ENCODE measurements at regions not wholly inside any gene's neighbourhood (a gene's known extent, or its start where the extent isn't known, plus 50 kb on each side); places are given as distances from the start of the nearest gene placed in this dataset.

- 100% methylated on average over 1 of the region's 1 CpG; no CpG with 5 or more reads in 1 of the 2 experiments for WGBS, 2 experiments (ENCODE audit: extremely low coverage in 1 of 2, insufficient coverage in 1 of 2, insufficient read length in 1 of 2, insufficient replicate concordance in 2 of 2, low coverage in 1 of 2, low lambda C conversion rate in 2 of 2, missing lambda C conversion rate in 1 of 2)
- Histone ChIP-seq H2AK5ac (ENCODE audit: low read depth, low read length) (no peak overlapping the region), H2BK120ac (replicated peaks; ENCODE audit: low read depth, low read length) (no peak overlapping the region), H3K23ac (ENCODE audit: insufficient read length) (no peak overlapping the region), H4K91ac (replicated peaks; ENCODE audit: insufficient read length, low read length) (no peak overlapping the region), H3K9me3 (ENCODE audit: insufficient read depth in 2 of 2, low read depth in 1 of 2, low read length in 1 of 2) (no peaks in the 10 kb centered on the region), H3K56ac (replicated peaks; ENCODE audit: insufficient read length, low read depth, low read length) (no peak overlapping the region), H3K27me3 (replicated peaks in 1 of 4; ENCODE audit: control insufficient read depth in 3 of 4, extremely low read depth in 1 of 4, insufficient read depth in 3 of 4, low read length in 3 of 4) (no peaks in the 10 kb centered on the region), H3K36me3 (ENCODE audit: control insufficient read depth in 2 of 4, insufficient read depth in 4 of 4, low read length in 3 of 4) (no peaks in the 10 kb centered on the region), H3K9ac (replicated peaks in 1 of 4; ENCODE audit: extremely low read depth in 1 of 4, low read depth in 3 of 4, low read length in 3 of 4) (no peak overlapping the region), H2BK5ac (ENCODE audit: low read depth, low read length) (no peak overlapping the region), H3K4me1 (replicated peaks in 1 of 4; ENCODE audit: control insufficient read depth in 3 of 4, insufficient read depth in 4 of 4, low read length in 3 of 4) (no peaks in the 10 kb centered on the region), H2AFZ (ENCODE audit: low read length) (no peak overlapping the region), H3K18ac (ENCODE audit: extremely low read depth, low read length) (no peak overlapping the region), H3K14ac (ENCODE audit: insufficient read length) (no peak overlapping the region), H3K4me3 (ENCODE audit: extremely low read depth in 1 of 4, insufficient read depth in 2 of 4, low read depth in 3 of 4, low read length in 4 of 4) (no peak overlapping the region), H3K79me2 (ENCODE audit: control insufficient read depth in 1 of 2, insufficient read depth in 2 of 2, low read length in 2 of 2) (no peaks in the 10 kb centered on the region), H3K4me2 (ENCODE audit: insufficient read depth in 1 of 2, low read depth in 2 of 2, low read length in 2 of 2) (no peak overlapping the region), H3K23me2 (ENCODE audit: low read depth, low read length) (no peaks in the 10 kb centered on the region; the same call in 1 of the 2 replicates), H2BK15ac (ENCODE audit: low read length) (no peak overlapping the region), H4K8ac (ENCODE audit: extremely low read depth, insufficient read depth, low read length) (no peak overlapping the region), H3K4ac (replicated peaks; ENCODE audit: insufficient read length, low read depth, low read length) (no peak overlapping the region), H4K20me1 (replicated peaks in 1 of 2; ENCODE audit: control insufficient read depth in 1 of 2, insufficient read depth in 2 of 2, low read length in 2 of 2) (no peaks in the 10 kb centered on the region), H3K27ac (ENCODE audit: low read depth, low read length) (no peak overlapping the region), H3K79me1 (ENCODE audit: low read depth, low read length) (no peaks in the 10 kb centered on the region), H2BK20ac (ENCODE audit: low read length) (no peak overlapping the region), H2BK12ac (ENCODE audit: low read depth, low read length) (no peak overlapping the region), H4K5ac (ENCODE audit: insufficient read length, low read depth, low read length) (no peak overlapping the region)
- POLR2A ChIA-PET (ENCODE audit: partially characterized antibody) = no interaction called here
- CTCF ChIA-PET (ENCODE audit: partially characterized antibody) = interaction anchor here (0.7 to 2.2 kb wide), 10 partner anchors 9 to 197 kb away, joined by 3 to 7 read pairs (median 3); no protein-coding TSS in a partner anchor
- TF ChIP-seq KDM1A (IDR thresholded peaks at IDR 0.05; ENCODE audit: borderline replicate concordance, low read length) (no peak), EGR1 (IDR thresholded peaks at IDR 0.05; ENCODE audit: borderline replicate concordance, low read depth, low read length) (no peak), BRCA1 (IDR thresholded peaks at IDR 0.05; ENCODE audit: low read depth, low read length) (no peak), TAF1 (IDR thresholded peaks at IDR 0.05; ENCODE audit: low read depth, low read length) (no peak), CTCF (IDR thresholded peaks at IDR 0.05; ENCODE audit: control extremely low read depth in 1 of 3, insufficient read depth in 1 of 3, low read depth in 1 of 3, low read length in 3 of 3) (no peak)
- FAIRE-seq (no peak), DNase-seq (ENCODE audit: low read depth in 1 of 2, low spot score in 2 of 2) (no peak)
These were observed 121.7 kb downstream of the GPR63 start for GRCh38 chr6:96715608-96716007.
